Activated T-helper 17 cell treated with anti-CD3 and anti-CD28 coated beads, Interleukin-2, amount 50 U/mL, for 72 hours (primary cell): ENCODE measurements at regions not wholly inside any gene's neighbourhood (a gene's known extent, or its start where the extent isn't known, plus 50 kb on each side); places are given as distances from the start of the nearest gene placed in this dataset.

Source experiments
- ATAC-seq: fragments of 150-1000 bp; cut with Tn5 transposase; replicated peaks from 2 replicates; pipeline ENCODE4 v1.10.0; 2021; ENCODE audit warnings: mild to moderate bottlenecking, moderate library complexity
- H3K27ac Mint-ChIP-seq: one replicate; pipeline ENCODE4 v1.8.0; 2022; ENCODE audit warnings: mixed read lengths
- H3K27me3 Mint-ChIP-seq: one replicate; pipeline ENCODE4 v1.8.0; 2022; ENCODE audit warnings: mixed read lengths
- H3K36me3 Mint-ChIP-seq: one replicate; pipeline ENCODE4 v1.8.0; 2022; ENCODE audit warnings: low read depth, mild to moderate bottlenecking, mixed read lengths
- H3K4me1 Mint-ChIP-seq: one replicate; pipeline ENCODE4 v1.8.0; 2022; ENCODE audit warnings: mixed read lengths
- H3K4me3 Mint-ChIP-seq: one replicate; pipeline ENCODE4 v1.8.0; 2022; ENCODE audit warnings: mild to moderate bottlenecking, mixed read lengths
- H3K9me3 Mint-ChIP-seq: one replicate; pipeline ENCODE4 v1.8.0; 2022; ENCODE audit warnings: mixed read lengths

- H3K27ac Mint-ChIP-seq, result no peak overlapping the region
- H3K36me3 Mint-ChIP-seq, result no peaks in the 10 kb centered on the region
- H3K4me3 Mint-ChIP-seq, result no peak overlapping the region
- peaks cover 7% of the 10 kb centered on the region for H3K27me3 Mint-ChIP-seq
- no peaks in the 10 kb centered on the region for H3K4me1 Mint-ChIP-seq
- no peak for ATAC-seq
- peaks cover 23% of the 10 kb centered on the region for H3K9me3 Mint-ChIP-seq
These were observed 188.8 kb upstream of the PAPPA start for GRCh38 chr9:115964710-115965347.

- Mint-ChIP-seq H3K4me3 (no peak overlapping the region), H3K27me3 (peaks cover 3% of the 10 kb centered on the region), H3K27ac (no peak overlapping the region), H3K36me3 (no peaks in the 10 kb centered on the region), H3K9me3 (peaks cover 17% of the 10 kb centered on the region), H3K4me1 (no peaks in the 10 kb centered on the region)
- ATAC-seq, result no peak
These were observed 186.9 kb upstream of the PAPPA start for GRCh38 chr9:115966660-115967059.

DNA sequence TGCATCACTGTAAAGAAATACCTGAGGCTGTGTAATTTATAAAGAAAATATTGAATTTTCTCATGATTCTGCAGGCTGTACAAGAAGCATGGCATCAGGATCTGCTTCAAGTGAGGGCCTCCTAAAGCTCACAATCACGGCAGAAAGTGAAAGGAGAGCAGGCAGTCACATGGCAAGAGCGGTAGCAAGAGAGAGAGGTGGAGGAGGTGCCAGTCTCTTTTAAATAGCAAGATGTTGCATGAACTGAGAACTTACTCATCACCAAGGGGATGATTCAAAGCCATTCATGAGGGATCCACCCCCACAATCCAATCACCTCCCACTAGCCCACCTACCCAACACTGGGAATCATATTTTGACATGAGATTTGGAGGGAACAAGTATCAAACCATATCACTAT lies 184.5 kb upstream of the PAPPA start:
- Mint-ChIP-seq H3K9me3 (peaks cover 17% of the 10 kb centered on the region), H3K4me3 (no peak overlapping the region), H3K27me3 (no peaks in the 10 kb centered on the region), H3K27ac (no peak overlapping the region), H3K4me1 (no peaks in the 10 kb centered on the region), H3K36me3 (no peaks in the 10 kb centered on the region)
- ATAC-seq, result no peak

DNA sequence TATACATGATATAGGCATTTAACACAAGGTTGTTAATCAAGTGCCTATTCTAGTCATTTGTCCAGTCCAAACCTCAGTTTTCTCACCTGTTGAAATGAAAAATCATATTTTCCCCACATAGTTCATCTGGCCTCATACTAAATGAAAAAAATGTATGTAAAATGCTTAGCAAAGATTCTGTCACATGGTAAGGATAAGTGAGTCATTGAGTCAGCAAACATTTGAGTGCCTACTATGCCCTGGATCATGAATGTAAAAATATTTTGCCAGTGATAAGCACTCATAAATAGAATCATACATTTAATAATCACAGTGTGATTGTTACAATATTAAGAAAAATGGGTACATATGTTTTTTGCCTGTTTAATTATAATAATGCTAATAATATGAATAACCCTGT lies 181.2 kb upstream of the PAPPA start:
- Mint-ChIP-seq H3K27me3 (no peaks in the 10 kb centered on the region), H3K36me3 (no peaks in the 10 kb centered on the region), H3K4me1 (no peaks in the 10 kb centered on the region), H3K4me3 (no peak overlapping the region), H3K27ac (no peak overlapping the region), H3K9me3 (peaks cover 10% of the 10 kb centered on the region)
- no peak for ATAC-seq

DNA sequence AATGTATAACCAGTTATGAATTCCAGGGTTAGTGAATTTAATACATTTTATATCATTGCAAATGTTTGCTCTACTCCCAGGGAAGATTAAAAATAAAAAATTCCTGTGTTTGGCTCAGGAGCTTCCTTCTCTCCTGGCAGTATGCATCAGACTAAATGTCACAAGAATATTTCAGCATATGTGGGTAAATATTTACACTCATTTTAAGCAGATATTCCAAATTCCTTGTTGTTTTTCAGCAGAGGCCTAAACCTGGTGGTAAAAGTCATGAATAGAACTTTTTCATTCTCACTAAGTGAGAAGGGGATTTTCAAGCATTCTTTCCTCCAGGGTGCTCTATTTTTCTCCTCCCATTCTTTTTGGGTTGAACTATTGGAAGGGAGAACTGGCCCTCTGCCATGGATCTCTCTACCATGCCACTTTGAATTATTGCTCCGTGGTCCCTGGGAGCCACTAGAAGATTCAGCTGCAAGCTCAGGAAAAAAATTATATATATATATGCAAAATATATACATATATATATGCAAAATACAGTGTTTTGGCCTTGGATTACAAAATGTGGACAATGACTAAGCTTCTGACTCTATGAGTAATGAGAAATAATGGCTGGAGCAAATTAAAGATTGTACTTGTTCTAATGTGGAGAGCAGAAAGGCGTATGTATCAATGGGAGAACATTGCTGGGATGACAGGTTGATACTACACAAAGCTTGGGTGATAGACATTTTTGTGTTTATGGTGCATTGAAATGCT lies 180.6 kb upstream of the PAPPA start:
- H3K27ac Mint-ChIP-seq, result no peak overlapping the region
- no peaks in the 10 kb centered on the region for H3K4me1 Mint-ChIP-seq
- H3K4me3 Mint-ChIP-seq, result no peak overlapping the region
- H3K9me3 Mint-ChIP-seq, result peaks cover 7% of the 10 kb centered on the region
- H3K27me3 Mint-ChIP-seq, result no peaks in the 10 kb centered on the region
- ATAC-seq, result no peak
- H3K36me3 Mint-ChIP-seq, result no peaks in the 10 kb centered on the region

DNA sequence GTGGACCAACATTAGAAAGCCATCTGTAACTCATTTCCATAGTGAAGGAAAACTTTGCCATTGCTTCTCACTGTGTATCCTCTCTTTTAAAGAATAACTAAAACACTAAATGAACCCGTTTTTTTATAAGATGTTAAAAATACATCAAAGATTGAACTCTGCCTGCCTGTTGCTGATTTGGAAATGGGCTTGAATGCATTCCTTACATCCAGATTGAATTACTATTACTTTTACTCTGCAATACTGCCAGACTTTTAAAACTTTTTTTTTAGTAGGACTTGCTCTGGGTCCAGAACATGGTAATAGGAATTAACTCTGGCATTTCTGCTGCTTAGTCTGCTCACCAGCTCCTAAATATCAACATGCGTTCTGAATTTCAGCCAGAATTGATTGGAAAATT lies 176.8 kb upstream of the PAPPA start:
- no peaks in the 10 kb centered on the region for H3K27me3 Mint-ChIP-seq
- H3K4me1 Mint-ChIP-seq, result no peaks in the 10 kb centered on the region
- H3K9me3 Mint-ChIP-seq, result peaks cover 4% of the 10 kb centered on the region
- H3K36me3 Mint-ChIP-seq, result no peaks in the 10 kb centered on the region
- H3K27ac Mint-ChIP-seq, result no peak overlapping the region
- H3K4me3 Mint-ChIP-seq, result no peak overlapping the region
- no peak for ATAC-seq

DNA sequence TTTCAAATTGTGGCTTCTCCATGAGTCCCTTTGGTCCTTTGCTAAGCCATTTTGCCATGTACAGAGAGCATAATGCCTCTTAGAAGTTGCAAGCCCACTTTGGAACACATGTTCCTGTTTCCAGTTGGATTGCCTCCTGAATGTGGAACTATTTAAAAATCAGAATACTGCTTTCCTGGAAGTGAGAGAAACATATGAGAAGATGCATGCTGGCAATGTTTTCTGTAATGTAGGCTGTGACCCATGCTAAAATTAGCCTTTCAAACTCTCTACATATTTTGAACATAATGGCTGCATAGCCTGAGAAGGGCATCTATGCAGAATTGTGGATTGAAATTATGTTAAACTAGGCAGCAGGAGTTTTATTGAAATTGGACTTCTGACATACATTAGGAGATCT lies 175.5 kb upstream of the PAPPA start:
- Mint-ChIP-seq H3K9me3 (peaks cover 4% of the 10 kb centered on the region), H3K27me3 (no peaks in the 10 kb centered on the region), H3K27ac (no peak overlapping the region), H3K36me3 (no peaks in the 10 kb centered on the region), H3K4me3 (no peak overlapping the region), H3K4me1 (no peaks in the 10 kb centered on the region)
- no peak for ATAC-seq

DNA sequence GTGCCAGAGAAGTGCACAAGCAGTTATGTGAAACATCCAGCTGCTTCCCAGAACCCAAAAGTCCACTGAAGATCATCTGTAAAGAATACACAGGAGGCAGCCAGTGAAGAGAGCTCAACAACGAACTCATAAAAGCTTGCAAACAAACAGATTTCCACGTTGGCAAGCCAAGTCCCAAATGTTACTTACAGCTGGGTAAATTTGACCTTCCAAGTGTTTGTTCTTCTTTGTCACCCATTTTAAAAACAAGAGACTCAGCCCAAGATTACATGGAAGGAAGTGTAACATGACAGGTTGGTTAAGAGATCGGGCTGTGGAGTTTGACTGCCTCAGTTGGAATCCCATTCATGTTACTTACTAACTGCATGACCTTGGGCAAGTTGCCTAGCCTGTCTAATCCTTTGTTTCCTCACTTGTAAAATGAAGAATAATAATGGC lies 174.9 kb upstream of the PAPPA start:
- H3K4me3 Mint-ChIP-seq, result no peak overlapping the region

GRCh38 chr9:115980054-115980453 lies 173.5 kb upstream of the PAPPA start:
- Mint-ChIP-seq H3K4me3 (no peak overlapping the region), H3K27ac (no peak overlapping the region), H3K36me3 (no peaks in the 10 kb centered on the region), H3K27me3 (no peaks in the 10 kb centered on the region), H3K4me1 (no peaks in the 10 kb centered on the region), H3K9me3 (peaks cover 8% of the 10 kb centered on the region)
- ATAC-seq, result no peak

More for the DNA sequence above, 174.9 kb upstream of the PAPPA start:
- Mint-ChIP-seq H3K9me3 (peaks cover 4% of the 10 kb centered on the region), H3K27ac (no peak overlapping the region), H3K4me1 (no peaks in the 10 kb centered on the region), H3K27me3 (no peaks in the 10 kb centered on the region), H3K36me3 (no peaks in the 10 kb centered on the region)
- no peak for ATAC-seq

DNA sequence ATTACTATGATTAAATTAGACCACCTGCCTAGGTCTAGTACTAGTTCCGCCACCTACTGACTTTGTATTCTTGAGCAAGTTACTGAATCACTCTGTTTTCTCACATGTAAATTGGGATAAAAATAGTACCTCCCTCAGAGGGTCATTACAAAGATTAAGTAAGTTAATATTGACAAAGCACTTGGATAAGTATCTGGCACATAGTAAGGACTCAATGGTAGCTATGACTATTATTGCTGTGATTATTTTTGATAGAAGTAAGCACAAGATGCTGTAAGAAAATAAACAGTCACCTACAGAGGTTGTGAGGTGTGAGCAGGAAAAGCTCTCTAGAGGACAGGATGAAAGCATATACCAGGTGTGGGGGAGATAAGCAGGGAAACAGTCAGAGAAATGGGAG lies 173.1 kb upstream of the PAPPA start:
- Mint-ChIP-seq H3K27me3 (no peaks in the 10 kb centered on the region), H3K36me3 (no peaks in the 10 kb centered on the region), H3K9me3 (peaks cover 8% of the 10 kb centered on the region), H3K4me3 (no peak overlapping the region), H3K27ac (no peak overlapping the region), H3K4me1 (no peaks in the 10 kb centered on the region)
- ATAC-seq, result no peak

GRCh38 chr9:115980976-115981375 lies 172.6 kb upstream of the PAPPA start:
- ATAC-seq, result no peak
- no peak overlapping the region for H3K4me3 Mint-ChIP-seq
- H3K36me3 Mint-ChIP-seq, result no peaks in the 10 kb centered on the region
- H3K27ac Mint-ChIP-seq, result no peak overlapping the region
- H3K9me3 Mint-ChIP-seq, result peaks cover 8% of the 10 kb centered on the region
- H3K4me1 Mint-ChIP-seq, result no peaks in the 10 kb centered on the region
- no peaks in the 10 kb centered on the region for H3K27me3 Mint-ChIP-seq

DNA sequence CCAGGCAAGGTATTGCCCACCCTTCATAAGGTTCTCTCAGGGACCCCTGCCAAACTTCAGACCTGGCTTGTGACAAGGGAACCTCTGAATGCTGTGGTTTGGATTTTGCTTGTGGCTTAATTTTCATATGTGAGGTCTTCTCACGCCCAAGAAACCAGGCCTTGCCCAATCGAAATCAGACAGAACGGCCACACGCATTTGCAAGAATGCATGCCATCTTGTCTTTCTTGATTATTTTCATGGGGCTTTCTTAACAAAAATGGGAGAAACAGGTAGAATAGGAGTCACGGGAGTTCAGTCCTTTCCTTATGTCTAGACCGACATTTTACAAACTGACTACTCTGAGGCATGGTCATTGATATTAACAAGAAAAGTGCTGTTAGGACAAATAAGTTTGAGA lies 170.2 kb upstream of the PAPPA start:
- Mint-ChIP-seq H3K4me1 (no peaks in the 10 kb centered on the region), H3K4me3 (no peak overlapping the region), H3K9me3 (peaks cover 5% of the 10 kb centered on the region), H3K27ac (no peak overlapping the region), H3K27me3 (no peaks in the 10 kb centered on the region), H3K36me3 (no peaks in the 10 kb centered on the region)
- ATAC-seq, result no peak

- H3K4me3 Mint-ChIP-seq, result no peak overlapping the region
- no peaks in the 10 kb centered on the region for H3K36me3 Mint-ChIP-seq
- no peaks in the 10 kb centered on the region for H3K27me3 Mint-ChIP-seq
- peaks cover 5% of the 10 kb centered on the region for H3K9me3 Mint-ChIP-seq
- H3K27ac Mint-ChIP-seq, result no peak overlapping the region
- H3K4me1 Mint-ChIP-seq, result no peaks in the 10 kb centered on the region
- no peak for ATAC-seq
These were observed 167.9 kb upstream of the PAPPA start for GRCh38 chr9:115985657-115986056.

- no peak overlapping the region for H3K27ac Mint-ChIP-seq
- H3K36me3 Mint-ChIP-seq, result no peaks in the 10 kb centered on the region
- ATAC-seq, result no peak
These were observed 167.1 kb upstream of the PAPPA start for GRCh38 chr9:115986508-115986907.

DNA sequence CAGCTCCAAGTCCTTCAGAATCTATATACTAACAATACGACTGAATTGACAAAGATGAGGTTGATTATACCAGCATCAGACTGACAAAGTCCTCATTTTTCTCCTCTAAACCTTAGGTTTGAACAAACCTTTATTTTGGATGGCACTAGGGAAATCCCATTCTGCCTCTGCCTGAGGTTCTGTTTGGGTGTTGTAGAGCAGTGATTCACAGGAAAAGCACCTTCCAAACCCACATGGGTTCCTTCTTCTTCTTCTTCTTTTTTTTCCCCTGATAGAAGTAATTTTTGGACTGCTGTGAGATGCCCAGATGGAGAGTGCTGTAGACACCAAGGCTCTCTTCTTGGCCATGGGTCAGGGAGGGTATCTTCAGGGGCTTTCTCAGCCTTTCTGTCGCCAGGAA lies 164.9 kb upstream of the PAPPA start:
- no peak overlapping the region for H3K27ac Mint-ChIP-seq
- ATAC-seq, result no peak
- no peak overlapping the region for H3K4me3 Mint-ChIP-seq
- H3K9me3 Mint-ChIP-seq, result peaks cover 11% of the 10 kb centered on the region
- no peaks in the 10 kb centered on the region for H3K4me1 Mint-ChIP-seq
- no peaks in the 10 kb centered on the region for H3K27me3 Mint-ChIP-seq
- H3K36me3 Mint-ChIP-seq, result no peaks in the 10 kb centered on the region

More at GRCh38 chr9:115986508-115986907, 167.1 kb upstream of the PAPPA start:
- Mint-ChIP-seq H3K9me3 (peaks cover 5% of the 10 kb centered on the region), H3K27me3 (no peaks in the 10 kb centered on the region), H3K4me1 (no peaks in the 10 kb centered on the region), H3K4me3 (no peak overlapping the region)
